HUDEP-2 (cell line): ENCODE measurements at regions not wholly inside any gene's neighbourhood (a gene's known extent, or its start where the extent isn't known, plus 50 kb on each side); places are given as distances from the start of the nearest gene placed in this dataset.

Source experiments
- DNase-seq, 76 experiments: peaks; one replicate each; lab custom pipeline; 2025; ENCODE audit not compliant: unreplicated experiment in 76 of 76; lab: John Stamatoyannopoulos, UW

DNA sequence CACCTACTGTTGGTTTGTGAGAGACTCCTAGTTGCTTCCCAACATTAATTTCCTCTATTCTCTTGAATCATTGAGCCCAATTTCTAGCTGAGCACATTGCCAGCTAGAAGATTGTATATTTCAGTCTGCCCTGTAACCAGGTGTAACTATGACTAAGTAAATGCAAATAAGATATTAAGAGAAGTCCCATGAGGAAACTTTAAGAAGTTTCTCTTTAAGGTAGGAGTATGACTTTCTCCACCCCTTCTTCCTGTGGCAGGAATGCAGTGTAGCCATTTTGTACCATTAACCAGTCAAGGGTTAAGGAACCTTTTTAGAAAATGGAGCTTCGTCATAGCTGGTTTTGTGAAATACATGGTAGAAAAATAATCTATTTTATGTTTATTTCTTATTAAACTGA lies 534.2 kb upstream of the RGS18 start:
- DNase-seq: no peak

DNA sequence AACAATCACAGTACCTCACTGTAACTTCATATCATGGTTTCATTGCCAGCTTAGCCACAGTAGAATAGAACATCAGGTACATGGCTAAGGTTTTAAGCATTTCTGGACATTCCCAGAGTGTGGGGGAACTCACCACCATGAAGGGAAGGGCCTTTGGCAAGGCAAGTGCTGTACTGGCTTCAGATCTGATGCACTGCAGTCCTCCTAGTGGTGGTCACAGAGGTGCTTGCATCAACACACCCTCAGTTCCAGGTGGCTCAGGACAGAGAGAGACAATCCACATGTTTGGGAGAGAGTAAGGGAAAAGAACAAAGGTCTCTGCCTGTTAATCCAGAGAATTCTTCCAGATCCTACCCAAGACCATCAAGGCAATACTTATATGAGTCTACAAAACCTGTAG lies 528.4 kb upstream of the RGS18 start:
- DNase-seq: peak in 1 of 76 experiments; percentile 4

DNA sequence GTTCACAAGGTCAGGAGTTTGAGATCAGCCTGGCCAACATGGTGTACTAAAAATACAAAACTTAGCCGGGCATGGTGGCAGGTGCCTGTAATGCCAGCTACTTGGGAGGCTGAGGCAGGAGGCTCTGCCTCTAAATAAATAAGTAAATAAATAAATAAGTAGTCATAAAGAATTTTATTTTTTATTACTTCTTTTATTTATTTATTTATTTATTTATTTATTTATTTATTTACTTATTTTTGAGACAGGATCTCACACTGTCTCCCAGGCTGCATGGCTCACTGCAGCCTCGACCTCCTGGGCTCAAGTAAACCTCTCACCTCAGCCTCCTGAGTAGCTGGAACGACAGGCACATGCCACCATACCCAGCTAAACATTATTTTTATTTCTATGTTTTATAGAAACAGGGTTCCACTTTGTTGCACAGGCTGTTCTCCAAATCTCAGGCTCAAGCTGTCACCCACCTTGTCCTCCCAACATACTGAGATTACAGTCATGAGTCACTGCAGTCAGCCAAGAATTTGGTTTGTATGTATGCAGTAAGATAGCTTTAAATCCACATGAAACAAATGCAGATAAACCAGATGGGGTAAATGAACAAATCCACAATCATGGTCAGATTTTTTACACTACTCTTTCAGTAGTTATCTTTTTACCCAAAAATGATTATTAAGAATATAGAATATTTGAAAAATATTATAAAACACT lies 523.3 kb upstream of the RGS18 start:
- peak in 1 of 76 experiments; percentile 1 for DNase-seq

DNA sequence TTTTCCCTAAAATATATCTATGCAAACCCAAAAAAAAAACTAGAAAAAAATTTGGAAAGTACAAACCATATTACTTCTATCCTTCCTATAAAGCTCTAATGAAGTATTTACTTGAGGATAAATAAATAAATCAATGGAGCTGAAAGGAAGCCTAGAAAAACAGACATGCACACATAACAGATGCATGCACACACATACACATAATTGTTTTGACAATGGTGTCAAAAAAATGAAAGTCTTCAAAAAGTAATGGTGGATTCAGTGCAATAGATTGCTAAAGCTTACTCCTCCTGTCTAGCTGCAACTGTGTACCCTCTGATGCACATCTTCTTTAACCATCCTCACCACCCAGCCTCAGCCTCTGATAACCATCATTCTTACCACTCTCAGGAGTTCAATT lies 521.9 kb upstream of the RGS18 start:
- no peak for DNase-seq

DNA sequence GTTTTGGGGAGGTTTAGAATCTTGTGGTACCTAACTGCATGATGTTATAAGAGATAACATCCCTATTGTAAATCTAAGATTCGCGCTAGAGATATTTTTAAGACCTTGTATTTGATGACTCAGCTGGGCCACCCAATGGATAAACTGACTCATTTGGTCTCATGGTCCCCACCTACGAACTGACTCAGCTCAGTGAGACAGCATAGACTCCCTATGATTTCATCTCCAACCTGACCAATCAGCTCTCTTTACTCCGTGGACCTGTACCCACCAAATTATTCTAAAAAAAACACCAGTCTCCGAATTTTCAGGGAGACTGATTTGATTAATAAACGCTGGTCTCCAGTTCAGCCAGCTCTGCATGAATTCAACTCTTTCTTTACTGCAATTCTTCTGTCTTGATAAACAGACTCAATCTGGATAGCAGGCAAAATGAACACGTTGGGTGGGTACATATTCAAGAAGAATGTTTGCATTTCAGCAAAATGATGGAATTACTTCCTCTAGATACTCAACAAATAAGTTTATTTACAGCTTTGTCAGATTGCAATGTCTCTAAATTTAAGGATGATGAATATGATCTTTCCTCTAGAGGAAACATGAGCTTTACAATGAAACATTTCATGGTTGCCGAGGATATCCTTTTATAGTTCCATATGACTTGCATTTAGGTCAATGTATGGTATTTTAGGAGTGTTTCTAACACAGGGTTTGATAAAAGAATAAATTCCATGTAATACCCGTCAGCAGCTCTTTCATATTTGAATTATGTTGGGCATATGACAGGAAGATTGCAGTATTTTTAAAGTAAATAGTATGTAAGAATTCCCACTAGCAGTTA lies 516.6 kb upstream of the RGS18 start:
- no peak for DNase-seq

DNA sequence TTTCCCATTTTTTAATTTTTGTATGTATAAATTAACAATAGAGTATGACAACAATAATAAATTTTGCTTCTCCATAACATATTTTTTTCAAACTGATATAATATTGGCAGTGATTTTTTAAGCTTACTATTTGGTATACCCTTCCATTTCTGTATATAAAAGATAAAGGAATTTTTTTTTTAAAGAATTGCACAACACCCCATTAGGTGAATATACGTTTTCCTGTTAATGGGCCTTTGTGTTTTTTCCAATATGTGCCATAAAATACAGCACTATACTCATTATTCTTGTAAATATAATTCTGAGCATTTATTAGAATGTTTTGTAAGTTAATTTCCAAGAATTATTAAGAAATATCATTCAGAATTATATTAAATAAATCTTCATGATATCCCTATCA lies 515.2 kb upstream of the RGS18 start:
- no peak for DNase-seq

DNA sequence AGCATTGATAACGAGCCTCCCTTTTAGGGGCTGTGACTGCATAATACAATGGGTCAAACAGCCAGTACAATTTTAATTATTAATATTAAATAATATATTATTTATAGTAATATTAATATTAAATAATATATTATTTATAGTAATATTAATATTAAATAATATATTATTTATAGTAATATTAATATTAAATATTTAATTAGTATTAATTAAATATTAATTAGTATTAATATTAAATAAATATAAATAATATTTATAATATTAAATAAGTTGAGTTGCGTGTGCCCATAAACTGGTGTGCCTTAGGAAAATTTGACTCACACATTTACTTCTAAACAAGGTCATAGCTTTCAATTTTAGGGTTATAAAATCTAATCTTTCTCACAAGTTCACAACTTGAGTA lies 509.3 kb upstream of the RGS18 start:
- no peak for DNase-seq

DNA sequence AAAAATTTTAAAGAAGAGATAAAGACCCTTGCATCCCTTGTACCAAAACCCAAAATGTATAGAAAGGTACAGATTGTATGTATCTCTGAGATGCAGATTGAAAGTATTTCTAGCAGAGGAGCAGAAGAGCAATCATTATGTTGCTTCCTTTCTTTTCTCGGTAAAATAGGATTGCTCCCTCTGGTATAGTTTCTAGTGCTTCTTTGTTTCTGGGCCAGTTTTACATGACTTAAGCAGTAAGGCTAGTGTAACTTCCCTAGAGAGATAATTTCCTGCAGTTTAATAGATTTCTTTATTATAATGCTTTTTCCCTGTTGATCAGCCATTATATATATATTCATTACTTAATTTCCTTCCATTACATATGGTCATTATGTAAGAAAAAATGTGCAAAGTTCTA lies 496.2 kb upstream of the RGS18 start:
- no peak for DNase-seq

DNA sequence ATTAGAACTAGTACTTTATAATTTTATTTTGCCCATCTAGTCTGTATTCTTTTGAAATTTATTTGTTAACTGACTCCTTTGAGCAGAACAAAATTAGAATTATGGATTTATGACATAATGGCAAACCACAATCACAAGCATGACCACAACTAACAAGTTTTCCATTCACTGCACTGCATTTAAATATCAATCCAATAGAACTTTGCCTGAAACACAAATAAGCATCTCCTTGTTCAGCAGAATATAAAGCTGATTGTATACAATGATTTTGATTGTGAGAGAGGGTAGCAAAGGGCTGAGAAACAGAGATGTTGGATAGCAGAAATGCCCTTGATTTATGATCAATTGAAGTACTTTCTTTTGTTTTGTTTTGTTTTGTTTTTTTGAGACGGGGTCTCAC lies 495.5 kb upstream of the RGS18 start:
- no peak for DNase-seq

DNA sequence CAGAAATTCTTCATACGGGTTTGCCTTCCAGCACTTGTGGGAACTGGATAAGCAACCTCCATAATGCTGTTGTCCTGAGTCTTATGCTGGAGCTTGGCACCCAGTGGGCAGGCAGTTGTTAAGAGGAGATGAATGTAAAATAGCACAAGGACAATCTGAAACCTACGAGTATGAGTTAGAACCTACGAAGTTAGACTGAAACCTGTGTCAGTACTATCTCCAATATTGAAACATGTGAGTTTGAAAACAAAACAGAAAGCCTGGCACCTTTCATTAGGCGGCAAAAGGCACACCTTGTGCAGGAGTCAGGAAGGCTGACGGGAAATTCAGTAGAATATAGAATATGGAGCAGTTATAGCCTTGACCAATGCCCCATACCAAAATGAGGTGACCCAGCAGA lies 489.7 kb upstream of the RGS18 start:
- no peak for DNase-seq

DNA sequence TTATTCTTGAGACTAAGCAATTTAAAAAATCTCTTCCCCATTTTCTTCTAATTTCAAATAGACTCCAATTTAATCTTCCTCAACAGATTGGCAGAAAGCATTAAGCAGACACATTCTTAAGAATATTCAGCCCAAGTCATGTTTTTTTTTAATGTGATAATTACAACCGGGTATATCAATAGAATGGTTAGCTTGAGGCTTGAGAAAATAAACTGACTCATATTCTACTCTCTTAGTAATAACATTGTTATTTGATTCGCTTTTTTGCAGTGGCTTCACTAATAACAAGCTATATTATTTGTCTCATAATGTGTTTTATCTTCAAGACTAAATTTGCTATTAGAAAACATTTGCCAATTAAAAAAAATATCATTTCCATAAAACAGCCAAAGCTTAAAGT lies 488.6 kb upstream of the RGS18 start:
- no peak for DNase-seq

DNA sequence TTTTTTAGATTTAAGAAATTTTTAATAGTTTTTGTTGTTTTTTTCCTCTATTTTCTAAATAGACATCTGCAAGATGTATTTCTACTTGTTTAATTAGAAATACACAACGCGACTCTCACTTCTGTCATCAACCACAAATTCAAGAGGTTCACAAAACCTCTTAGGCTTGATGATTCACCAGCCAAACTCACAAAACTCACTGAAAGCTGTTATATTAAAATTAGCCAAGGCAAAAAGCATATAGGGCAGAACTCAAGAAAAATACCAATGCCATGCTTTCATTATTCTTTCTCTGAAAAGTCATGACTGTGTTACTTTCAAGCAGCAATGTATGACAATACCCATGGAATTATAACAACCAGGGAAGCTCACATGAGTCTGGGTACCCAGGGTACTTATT lies 487.0 kb upstream of the RGS18 start:
- DNase-seq: no peak

DNA sequence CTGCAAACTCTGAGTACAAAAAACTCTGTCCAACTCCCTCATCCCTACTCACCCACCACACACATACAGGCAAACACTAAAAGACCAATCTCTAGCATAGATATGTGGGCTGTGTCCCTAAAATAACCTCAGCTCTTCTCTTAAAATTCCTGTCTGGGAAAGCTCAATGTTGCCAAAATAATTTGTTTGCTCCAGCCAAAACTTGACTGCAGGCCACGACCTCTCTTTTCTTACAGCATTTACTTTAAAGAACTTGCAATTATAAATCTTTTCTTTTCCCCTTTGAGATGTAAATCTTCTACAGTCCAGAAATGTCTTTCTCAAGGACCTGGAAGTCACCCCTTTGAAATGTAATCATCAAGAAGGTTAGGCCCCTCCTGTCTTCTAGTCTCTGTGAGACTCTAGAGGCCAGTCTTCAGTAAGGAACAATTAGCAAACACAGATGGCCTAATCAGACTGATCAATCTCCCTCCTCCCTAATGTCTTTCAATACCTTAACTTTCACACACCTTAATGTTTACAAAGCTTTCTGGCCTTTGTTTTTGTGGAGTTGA lies 483.6 kb upstream of the RGS18 start:
- DNase-seq: no peak

DNA sequence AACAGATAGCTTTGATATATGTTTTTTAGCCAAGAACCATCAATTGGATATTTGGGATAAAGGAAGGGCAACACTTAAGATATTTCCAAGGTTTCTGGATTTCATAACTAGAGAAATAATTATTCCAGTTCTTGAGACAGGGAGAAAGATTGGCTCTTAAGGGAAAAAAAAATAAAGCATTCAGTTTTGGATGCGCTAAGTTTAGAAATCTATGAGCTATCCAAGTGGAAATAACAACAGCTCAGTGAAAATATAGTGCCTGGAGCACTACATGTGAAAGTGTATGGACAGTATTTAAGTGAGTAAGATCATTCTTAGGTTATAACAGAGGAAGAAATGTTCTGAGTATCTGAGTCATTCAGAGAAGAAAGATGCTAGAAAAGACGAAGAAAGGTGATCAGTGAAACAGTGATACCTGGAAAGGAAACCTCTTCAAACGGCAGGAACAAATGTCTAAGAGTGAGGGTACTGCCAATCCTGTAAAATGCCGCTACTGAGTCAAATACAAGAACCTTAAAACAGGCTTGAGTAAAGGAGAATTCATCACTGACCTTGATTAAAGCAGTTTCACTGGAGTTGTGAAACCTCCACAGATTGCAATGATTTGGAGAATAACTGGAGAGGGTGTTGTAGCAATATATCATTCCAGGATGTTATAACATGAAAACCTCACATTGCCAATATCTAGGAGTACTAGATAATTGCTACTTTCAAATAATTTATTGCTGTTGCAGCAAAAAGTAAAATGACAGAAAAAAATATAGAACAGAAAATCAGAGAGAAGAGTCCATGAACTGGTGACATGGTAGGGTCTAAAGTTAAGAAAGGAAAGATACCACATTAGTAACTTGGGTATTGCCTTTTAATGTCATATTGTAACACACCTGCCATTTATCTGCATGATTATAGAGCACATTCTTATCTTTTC lies 482.1 kb upstream of the RGS18 start:
- DNase-seq: no peak

DNA sequence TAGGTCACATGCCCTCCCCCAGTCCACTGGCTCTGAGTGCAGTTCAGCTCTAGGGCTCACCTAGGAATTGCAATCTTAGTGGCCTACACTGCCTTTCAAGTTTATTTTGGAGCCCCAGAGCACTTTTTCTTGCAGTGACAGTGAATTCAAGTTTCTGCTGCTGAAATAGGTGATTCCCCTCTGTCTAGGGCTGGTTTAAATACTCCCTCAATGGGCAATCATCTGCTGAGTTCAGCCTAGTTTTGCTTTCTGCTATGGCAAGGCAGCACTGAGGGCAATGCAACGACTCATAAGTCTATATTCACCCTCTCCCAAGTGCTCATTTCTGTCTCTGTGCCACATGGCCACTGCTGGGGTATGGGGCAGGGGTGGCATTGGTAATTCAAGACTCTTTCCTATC lies 472.6 kb upstream of the RGS18 start:
- no peak for DNase-seq

DNA sequence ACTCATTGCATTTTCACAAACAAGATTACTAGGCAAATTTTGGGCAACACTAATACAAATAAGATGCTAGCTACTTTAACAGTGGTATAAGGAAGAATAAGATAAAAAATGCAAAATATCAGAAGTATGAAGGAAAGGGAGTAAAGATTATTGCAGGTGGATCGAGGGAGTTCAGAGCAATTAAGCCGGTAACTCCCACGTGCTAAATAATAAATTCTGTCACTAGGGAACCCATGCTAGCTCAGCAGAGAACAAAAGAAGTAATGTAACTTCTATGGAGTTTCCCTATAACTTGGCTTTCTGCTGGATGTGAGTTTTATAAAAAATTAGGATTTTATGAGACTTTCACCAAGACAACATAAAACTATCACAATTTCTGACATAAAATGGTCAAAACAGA lies 470.5 kb upstream of the RGS18 start:
- DNase-seq: no peak

DNA sequence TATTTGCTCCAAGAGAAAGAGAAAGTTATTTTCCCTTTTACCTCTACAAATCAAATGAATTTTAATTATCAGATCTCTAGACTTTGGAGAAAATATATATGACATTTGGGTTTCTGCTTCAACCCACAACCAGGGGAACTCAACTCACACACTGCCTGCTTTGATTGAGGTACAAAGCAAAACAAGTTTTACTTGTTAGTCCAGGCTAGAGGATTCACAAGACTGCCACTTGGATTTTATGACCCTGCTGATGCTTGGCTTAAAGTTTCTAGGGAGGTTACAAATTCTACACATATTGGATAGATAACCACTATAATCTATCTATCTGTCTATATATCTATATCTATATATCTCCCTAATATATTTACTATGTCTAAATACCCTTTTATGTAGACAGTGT lies 467.3 kb upstream of the RGS18 start:
- no peak for DNase-seq

DNA sequence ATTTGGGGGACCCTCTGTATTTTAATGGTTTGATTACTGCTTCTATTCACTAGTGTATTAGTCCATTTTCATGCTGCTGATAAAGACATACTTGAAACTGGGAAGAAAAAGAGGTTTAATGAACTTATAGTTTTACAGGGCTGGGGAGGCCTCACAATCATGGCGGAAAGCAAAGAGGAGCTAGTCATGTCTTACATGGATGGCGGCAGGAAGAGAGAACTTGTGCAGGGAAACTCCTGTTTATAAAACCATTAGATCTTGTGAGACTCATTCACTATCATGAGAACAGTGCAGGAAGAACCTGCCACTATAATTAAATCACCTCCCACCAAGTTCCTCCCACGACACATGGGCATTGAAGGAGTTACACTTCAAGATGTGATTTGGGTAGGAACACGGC lies 464.5 kb upstream of the RGS18 start:
- no peak for DNase-seq

DNA sequence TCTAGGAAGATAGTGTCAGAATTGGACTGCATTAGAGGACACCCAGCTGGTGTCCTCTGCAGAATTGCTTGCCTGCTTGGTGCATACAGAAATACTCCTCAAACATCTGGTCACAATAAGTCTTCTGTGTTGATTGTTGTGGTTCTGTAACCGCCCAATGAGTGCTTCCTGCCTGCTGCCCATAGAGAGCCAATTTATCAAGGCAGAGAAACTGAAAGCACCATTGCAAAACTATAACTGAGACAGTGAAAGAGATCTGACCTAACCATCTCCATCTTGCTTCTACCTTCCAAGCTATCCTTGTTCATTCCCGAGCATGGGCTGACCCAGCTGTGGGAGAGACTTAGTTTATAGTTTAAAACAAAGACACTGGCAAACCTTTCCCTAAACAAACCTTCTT lies 462.4 kb upstream of the RGS18 start:
- DNase-seq: no peak

DNA sequence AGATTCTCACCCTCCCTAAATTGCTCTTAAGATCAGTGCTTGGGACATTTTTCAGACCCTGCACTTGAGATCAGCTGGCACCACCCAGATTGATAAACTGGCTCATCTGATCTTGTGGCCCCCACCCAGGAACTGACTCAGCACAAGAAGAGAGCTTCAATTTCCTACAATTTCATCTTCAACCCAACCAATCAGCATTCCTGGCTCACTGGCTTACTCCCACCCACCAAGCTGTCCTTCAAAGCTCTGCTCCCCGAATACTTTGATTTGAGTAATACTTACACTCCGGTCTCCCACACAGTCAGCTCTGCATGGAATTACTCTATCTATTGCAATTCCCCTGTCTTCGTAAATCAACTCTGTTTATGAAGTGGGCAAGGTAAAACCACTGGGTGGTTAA lies 461.9 kb upstream of the RGS18 start:
- peak in 1 of 76 experiments; percentile 7 for DNase-seq

DNA sequence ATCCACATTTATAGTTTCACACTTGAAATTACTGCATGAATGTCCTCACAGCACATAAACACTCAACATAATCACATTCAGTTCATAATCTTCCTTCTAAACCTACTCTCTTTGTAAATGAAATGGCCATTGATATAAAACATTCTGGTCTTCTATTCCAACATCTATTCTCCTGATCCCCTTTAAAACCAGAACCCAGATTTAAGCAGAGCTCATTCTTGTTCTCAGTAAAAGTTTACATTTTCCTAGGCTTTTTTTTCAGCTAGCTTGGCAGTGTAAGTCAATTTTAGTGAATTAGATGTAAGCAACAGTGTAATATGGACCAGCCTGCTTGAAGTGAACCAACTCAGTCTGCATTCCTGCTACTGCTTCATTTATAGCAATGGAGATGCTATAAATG lies 460.7 kb upstream of the RGS18 start:
- no peak for DNase-seq
